ENCODE measurements at regions not wholly inside any gene's neighbourhood (a gene's known extent, or its start where the extent isn't known, plus 50 kb on each side); places are given as distances from the start of the nearest gene placed in this dataset.

- H3K27ac ChIP-seq: no peak overlapping the region
- H3K4me3 ChIP-seq: no peak overlapping the region
- H3K9me3 ChIP-seq: no peaks in the 10 kb centered on the region
- intact Hi-C loops (cut with DNase I): no loop called here
- DNase-seq (no peak), FAIRE-seq (no peak), ATAC-seq (no peak)
- H3K27me3 ChIP-seq: no peaks in the 10 kb centered on the region
- H3K36me3 ChIP-seq: no peaks in the 10 kb centered on the region
- H3K4me1 ChIP-seq: no peaks in the 10 kb centered on the region
- 41 to 52% methylated on average over 1 of the region's 1 CpG for WGBS, 2 donors
- TF ChIP-seq CTCF (IDR thresholded peaks at IDR 0.05): no peak
Observed at GRCh38 chr5:38743562-38743961, 102.2 kb upstream of the OSMR start.

DNA sequence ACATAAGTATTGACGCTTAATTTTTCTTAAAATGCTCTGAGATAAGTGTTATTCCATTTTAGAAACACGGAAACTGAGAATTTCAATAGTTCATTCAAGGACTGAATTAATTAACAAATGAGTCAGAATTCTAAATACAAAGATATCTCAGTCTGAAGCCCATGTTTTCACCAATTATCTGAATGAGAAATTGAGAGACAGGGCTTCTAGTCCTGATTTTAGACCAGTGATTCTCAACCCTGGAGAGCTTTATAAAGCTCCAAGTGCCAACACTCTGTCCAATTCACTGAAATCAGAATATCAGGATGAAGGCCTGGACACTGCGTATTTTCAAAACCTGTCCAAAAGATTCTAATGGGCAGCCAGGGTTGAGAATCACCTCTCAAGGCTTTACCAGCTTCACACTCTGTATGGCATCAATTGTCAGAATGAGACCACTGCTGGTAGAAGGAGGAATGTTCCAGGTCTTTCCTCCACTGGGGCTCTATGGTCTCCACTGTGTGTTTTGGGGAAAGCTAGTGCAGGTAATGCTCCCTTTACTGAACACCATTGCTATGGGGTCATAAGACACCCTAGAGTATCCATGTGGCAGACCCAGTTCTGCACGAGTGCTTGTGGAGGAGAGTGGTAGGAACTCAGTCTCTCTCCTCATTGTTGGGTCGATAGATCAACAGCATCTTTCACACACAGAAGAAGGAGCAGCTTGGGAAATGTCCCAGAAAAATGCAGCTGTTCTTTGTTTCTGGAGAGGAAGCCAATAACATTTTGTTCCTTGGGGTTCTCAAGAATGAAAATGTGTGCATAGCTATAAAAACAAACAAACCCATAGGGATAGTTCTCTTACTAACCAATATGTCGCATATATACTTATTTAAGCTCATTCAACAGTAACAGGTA, 99.7 kb upstream of the OSMR start:
- intact Hi-C loops (cut with DNase I): no loop called here
- no peak overlapping the region for H3K27ac ChIP-seq
- FAIRE-seq: no peak
- H3K4me3 ChIP-seq: no peak overlapping the region
- H3K9me3 ChIP-seq: no peaks in the 10 kb centered on the region
- H3K27me3 ChIP-seq: no peaks in the 10 kb centered on the region
- H3K36me3 ChIP-seq: no peaks in the 10 kb centered on the region
- 73 to 74% methylated on average over 6 of the region's 6 CpGs for WGBS, 2 donors
- TF ChIP-seq CTCF (IDR thresholded peaks at IDR 0.05): no peak
- no peak for ATAC-seq
- DNase-seq: no peak
- no peaks in the 10 kb centered on the region for H3K4me1 ChIP-seq

DNA sequence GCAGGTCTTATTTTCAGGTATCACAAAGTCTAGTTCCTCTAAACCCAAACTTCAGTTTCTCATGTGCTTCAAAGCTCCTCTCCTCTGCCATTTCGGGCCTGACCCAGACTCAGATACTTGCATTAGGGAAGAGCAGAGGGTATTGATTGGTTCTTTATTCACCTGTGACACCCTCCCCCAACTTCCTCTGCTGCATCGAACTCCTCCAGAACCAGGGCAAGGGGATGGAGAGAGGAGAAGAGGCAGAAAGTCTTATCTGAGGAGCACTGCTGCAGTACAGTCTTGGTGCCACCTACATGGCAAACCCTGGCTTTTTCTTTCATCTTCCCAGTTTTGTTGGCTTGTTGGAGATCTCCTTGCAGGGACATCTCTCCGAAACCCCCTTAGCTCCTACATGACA, 96.0 kb upstream of the OSMR start:
- TF ChIP-seq CTCF (IDR thresholded peaks at IDR 0.05): no peak
- WGBS, 2 donors: 72 to 75% methylated on average over 3 of the region's 3 CpGs
- intact Hi-C loops (cut with DNase I): no loop called here
- Histone ChIP-seq H3K4me3 (no peak overlapping the region), H3K4me1 (no peaks in the 10 kb centered on the region), H3K9me3 (no peaks in the 10 kb centered on the region), H3K27ac (no peak overlapping the region), H3K36me3 (no peaks in the 10 kb centered on the region), H3K27me3 (no peaks in the 10 kb centered on the region)
- FAIRE-seq (no peak), ATAC-seq (no peak), DNase-seq (no peak)

GRCh38 chr5:38751103-38751502, 94.7 kb upstream of the OSMR start:
- no peaks in the 10 kb centered on the region for H3K36me3 ChIP-seq
- no peaks in the 10 kb centered on the region for H3K27me3 ChIP-seq
- WGBS, 2 donors: 62 to 73% methylated on average over 4 of the region's 4 CpGs
- DNase-seq (no peak), FAIRE-seq (no peak), ATAC-seq (no peak)
- H3K4me3 ChIP-seq: no peak overlapping the region
- no peak overlapping the region for H3K27ac ChIP-seq
- no peaks in the 10 kb centered on the region for H3K4me1 ChIP-seq
- no peaks in the 10 kb centered on the region for H3K9me3 ChIP-seq
- TF ChIP-seq CTCF (IDR thresholded peaks at IDR 0.05): no peak
- intact Hi-C loops (cut with DNase I): no loop called here

DNA sequence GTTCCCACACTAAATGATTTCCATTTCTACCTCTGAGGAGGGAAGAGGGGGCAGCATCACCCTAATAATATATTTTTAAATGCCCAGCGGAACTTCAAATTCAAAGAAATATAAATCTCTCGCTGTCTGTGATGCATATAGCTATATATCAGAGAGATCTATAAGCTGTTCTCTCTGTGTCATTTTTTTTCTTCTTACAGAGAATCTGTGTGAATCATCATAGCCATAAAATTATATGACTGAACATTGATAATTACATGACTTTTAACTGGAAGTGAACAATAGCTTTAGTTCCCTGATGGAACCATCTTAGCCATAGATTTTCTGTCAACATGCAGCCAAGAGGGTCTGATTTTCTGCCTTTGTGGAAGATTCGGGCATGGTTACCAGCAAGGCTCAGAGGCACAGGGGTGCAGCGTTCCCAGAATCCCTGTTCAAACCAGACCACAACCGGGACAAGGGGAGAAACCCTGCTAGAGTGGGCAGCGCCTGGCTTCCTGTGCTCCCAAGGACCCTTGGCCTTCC, 93.7 kb upstream of the OSMR start:
- no peak for FAIRE-seq
- H3K36me3 ChIP-seq: no peaks in the 10 kb centered on the region
- 77 to 87% methylated on average over 6 of the region's 6 CpGs for WGBS, 2 donors
- ATAC-seq: no peak
- H3K27me3 ChIP-seq: no peaks in the 10 kb centered on the region
- no peak for TF ChIP-seq CTCF (IDR thresholded peaks at IDR 0.05)
- H3K27ac ChIP-seq: no peak overlapping the region
- intact Hi-C loops (cut with DNase I): no loop called here
- H3K4me1 ChIP-seq: no peaks in the 10 kb centered on the region
- no peaks in the 10 kb centered on the region for H3K9me3 ChIP-seq
- DNase-seq: no peak
- no peak overlapping the region for H3K4me3 ChIP-seq

All from pancreas (tissue), 10 donors.